Retinal pigment epithelial cell (primary cell): ENCODE measurements at regions not wholly inside any gene's neighbourhood (a gene's known extent, or its start where the extent isn't known, plus 50 kb on each side); places are given as distances from the start of the nearest gene placed in this dataset.

Experiments used
- DNase-seq: peaks from one replicate; pipeline ENCODE4 v3.0.0-alpha.2; 2010; ENCODE audit warnings: low read depth
- H3K4me3 ChIP-seq: 2 replicates; pipeline ENCODE4 v1.5.1; 2011; ENCODE audit warnings: mild to moderate bottlenecking, low read length, control low read depth, moderate library complexity
- TF ChIP-seq, protein P1 (sequence below): conservative IDR thresholded peaks from 2 replicates; pipeline ENCODE4 v1.5.1; 2011; ENCODE audit warnings: low read depth, low read length, control low read depth, inconsistent platforms

DNA sequence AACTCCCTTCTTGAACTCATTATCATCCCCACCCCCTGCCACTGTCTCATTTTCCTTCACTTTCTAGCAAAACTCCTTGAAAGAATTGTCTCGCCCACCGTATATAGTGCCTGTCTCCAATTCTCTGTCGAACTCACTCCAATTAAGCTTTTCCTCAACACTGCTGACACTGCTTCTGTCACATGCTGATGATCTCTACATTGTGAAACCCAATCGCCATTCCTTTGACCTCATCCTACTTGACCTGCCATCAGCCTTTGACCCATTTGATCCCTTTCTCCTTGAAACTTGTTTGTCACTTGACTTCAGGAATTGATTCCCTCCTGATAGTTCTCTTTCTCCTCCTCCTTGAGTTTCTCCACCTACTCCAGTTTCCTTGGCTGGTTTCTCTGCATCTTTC is 54.8 kb downstream of the CCDC71L start:
- H3K4me3 ChIP-seq: no peak overlapping the region
- no peak for DNase-seq
- TF ChIP-seq, protein P1, sequence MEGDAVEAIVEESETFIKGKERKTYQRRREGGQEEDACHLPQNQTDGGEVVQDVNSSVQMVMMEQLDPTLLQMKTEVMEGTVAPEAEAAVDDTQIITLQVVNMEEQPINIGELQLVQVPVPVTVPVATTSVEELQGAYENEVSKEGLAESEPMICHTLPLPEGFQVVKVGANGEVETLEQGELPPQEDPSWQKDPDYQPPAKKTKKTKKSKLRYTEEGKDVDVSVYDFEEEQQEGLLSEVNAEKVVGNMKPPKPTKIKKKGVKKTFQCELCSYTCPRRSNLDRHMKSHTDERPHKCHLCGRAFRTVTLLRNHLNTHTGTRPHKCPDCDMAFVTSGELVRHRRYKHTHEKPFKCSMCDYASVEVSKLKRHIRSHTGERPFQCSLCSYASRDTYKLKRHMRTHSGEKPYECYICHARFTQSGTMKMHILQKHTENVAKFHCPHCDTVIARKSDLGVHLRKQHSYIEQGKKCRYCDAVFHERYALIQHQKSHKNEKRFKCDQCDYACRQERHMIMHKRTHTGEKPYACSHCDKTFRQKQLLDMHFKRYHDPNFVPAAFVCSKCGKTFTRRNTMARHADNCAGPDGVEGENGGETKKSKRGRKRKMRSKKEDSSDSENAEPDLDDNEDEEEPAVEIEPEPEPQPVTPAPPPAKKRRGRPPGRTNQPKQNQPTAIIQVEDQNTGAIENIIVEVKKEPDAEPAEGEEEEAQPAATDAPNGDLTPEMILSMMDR: no peak

DNA sequence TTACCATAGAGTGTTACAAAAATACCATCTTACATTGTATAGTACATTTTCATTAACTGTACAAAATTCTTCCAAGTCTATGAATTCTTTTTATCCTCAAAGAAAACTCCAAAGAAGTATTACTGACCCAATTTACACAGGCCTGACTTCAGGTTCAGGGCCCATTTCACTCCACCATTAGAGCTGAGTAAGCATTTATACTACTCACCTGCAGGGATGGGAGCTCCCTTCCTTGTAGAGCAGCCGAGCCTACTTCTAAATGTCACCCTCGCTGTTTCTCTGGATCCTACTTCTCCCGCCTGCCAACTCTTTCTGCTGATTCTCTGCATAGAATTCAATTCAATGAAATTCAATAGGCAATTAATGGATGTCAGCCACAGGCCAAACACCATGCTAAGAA is 56.0 kb downstream of the CCDC71L start:
- TF ChIP-seq, protein P1: no peak
- DNase-seq: no peak
- no peak overlapping the region for H3K4me3 ChIP-seq

DNA sequence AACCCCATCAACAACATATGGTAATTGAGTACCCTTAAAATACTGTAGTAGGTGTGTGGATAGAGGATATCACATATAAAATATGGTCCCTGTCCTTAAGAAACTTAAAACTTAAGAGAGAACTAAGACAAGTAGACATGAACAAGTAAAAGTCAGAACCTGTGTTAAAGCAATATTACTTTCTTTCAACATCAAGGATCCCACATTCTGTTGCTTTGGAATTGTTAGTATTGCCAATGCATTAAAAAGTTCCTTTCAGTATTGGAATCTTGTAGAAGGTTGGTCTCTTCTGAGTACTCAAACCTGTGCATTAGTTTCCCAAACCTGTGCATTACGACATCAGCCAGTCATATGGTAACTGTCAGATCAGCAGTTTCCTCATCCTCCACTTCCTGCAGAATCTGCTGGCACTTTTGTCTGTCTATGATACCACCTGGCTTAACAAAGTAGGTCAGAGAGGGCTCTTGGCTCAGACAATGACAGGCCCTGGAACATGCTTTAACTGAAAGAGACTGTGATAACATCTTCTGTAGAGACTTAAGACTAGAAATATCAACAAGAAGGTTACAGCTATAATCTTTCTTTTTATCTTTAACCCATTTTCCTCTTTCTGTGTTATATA is 56.5 kb downstream of the CCDC71L start:
- DNase-seq: no peak
- H3K4me3 ChIP-seq: no peak overlapping the region
- TF ChIP-seq, protein P1: no peak

DNA sequence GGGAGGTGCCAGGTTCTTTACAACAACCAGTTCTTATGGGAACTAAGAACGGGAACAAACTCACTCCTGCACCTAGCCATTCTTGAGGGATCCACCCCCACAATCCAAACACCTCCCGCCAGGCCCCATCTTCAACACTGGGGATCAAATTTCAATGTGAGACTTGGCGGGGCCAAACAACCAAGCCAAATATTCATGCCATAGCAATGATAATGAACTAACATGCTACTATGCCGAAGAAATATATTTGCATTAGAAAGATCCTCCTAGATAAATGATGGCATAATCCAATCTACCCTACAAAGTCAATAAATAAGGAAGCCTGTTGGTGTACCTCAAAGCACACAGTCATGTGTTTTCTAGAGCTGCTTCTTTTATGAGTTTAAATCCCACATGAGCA is 57.6 kb downstream of the CCDC71L start:
- no peak for DNase-seq
- TF ChIP-seq, protein P1: no peak
- no peak overlapping the region for H3K4me3 ChIP-seq

DNA sequence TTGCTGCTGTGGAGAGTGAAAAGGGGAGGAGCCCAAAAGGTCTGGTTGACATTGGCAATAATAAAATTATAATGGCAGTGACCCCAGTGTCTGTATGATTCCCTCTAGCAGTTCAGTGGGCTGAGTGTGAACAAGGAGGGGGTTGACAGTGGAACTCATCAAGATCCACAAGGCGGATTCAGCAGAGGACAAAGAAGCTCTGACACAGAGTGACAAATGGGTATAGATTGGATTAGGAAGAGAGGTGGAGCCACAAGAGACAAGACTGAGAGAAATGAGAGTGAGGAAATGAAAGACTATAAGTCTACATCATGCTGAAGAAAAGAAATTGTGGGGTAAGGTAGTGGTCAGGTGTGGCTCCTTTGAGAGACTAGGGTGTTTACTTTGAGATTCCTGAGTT is 58.9 kb downstream of the CCDC71L start:
- TF ChIP-seq, protein P1: no peak
- no peak for DNase-seq
- no peak overlapping the region for H3K4me3 ChIP-seq

DNA sequence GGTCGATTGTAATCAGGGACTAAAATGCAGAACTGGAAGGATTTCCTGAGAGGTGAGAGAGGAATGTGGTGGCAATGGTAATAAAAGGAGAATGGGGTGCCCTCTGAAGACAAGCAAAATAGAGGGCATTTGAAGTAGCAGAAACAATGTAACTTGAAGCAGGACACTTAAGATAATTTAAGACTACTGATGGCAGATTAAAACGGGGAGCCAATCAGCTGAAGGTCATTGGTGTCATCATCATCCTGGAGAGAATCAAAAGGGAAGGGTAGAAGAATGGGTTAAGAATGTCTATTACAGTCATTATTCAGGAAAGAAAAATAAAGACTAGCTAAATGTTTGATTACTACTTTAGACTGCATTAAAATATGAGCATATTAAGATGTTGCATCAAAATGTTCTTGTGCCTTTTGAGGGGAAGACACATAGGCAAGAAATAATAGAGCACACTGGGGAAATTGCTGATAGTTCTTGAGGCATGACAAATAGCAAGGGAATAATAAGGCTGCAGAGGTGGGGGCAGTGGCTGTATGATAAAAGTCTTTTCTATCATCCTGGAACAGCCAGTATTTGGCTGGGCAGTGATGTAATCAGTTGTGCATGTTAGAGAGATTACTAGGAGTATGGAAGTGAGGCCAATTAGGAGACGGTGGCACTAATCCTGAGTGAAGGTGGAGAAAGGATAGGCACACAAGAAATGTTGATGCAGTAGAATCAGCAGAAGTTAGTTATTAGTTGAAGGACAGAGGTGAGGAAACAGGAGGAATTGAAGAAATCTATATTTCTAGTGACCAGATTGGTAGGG is 60.2 kb downstream of the CCDC71L start:
- no peak overlapping the region for H3K4me3 ChIP-seq
- peak; percentile 79 for DNase-seq
- TF ChIP-seq, protein P1: no peak

DNA sequence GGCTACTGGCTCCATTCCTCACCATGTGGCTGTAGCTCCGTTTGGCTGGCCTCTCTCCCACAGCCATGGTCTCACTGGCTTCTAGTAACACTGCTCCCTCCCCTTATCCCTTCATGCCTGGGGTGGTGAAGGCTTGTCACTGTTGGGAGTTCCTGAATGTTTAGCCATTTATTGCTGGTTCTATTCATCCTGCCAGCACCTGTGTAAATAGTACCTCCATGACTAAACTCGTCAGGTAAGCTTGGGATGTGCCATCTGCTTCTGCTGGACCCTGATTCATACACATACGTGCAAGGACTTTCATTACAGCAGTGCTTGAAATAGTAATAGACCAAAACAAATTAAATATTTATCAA is 61.6 kb downstream of the CCDC71L start:
- no peak for DNase-seq
- TF ChIP-seq, protein P1: no peak
- no peak overlapping the region for H3K4me3 ChIP-seq
